OCI-LY7 (cell line): ENCODE measurements at regions not wholly inside any gene's neighbourhood (a gene's known extent, or its start where the extent isn't known, plus 50 kb on each side); places are given as distances from the start of the nearest gene placed in this dataset.

Source experiments
- EZH2phosphoT487 ChIP-seq: fragments of 200-600 bp; sonication (generic); IDR thresholded peaks from 2 replicates; pipeline ENCODE4 v1.6.1; 2018; ENCODE audit warnings: low read depth, borderline replicate concordance, mild to moderate bottlenecking, mixed run types, antibody characterized with exemption, low read length, moderate library complexity, mixed read lengths
- TF ChIP-seq, protein P1 (sequence below): fragments of 200-600 bp; sonication (generic); conservative IDR thresholded peaks from 2 replicates; pipeline ENCODE4 v1.5.1; 2014; ENCODE audit warnings: mild to moderate bottlenecking, antibody characterized with exemption, low read length, moderate library complexity, mixed read lengths

DNA sequence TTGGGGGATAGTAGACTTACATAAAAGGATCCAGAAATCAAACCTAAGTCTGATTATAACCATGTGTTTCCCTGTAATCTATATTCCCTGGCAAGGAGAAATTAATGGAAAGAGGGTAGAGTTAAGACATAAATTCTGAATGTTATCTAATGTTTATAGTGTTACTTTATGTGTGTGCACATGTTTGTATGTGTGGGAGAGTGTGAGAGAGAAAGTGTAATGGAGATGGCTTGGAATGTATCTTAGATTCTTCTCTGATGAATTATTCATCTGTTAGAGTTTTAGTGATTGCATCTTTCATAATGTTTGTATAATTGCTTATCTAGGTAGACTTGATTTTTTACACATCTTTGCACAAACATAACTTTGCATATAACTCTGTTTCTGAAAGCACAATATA lies 490.9 kb downstream of the FLRT2 start:
- TF ChIP-seq, protein P1, sequence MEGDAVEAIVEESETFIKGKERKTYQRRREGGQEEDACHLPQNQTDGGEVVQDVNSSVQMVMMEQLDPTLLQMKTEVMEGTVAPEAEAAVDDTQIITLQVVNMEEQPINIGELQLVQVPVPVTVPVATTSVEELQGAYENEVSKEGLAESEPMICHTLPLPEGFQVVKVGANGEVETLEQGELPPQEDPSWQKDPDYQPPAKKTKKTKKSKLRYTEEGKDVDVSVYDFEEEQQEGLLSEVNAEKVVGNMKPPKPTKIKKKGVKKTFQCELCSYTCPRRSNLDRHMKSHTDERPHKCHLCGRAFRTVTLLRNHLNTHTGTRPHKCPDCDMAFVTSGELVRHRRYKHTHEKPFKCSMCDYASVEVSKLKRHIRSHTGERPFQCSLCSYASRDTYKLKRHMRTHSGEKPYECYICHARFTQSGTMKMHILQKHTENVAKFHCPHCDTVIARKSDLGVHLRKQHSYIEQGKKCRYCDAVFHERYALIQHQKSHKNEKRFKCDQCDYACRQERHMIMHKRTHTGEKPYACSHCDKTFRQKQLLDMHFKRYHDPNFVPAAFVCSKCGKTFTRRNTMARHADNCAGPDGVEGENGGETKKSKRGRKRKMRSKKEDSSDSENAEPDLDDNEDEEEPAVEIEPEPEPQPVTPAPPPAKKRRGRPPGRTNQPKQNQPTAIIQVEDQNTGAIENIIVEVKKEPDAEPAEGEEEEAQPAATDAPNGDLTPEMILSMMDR = no peak
- no peak for TF ChIP-seq EZH2phosphoT487
